Activated T-cell treated with anti-CD3 and anti-CD28 coated beads for 4 hours (primary cell): ENCODE measurements at regions not wholly inside any gene's neighbourhood (a gene's known extent, or its start where the extent isn't known, plus 50 kb on each side); places are given as distances from the start of the nearest gene placed in this dataset.
"Not testable (repeated sequence)": the region's sequence is repeated elsewhere in the genome, so short reads cannot be mapped to it uniquely, and the experiment has no call there.

ENCODE experiments used
- DNase-seq: peaks from one replicate; pipeline ENCODE4 v3.0.0-alpha.2; 2020

DNA sequence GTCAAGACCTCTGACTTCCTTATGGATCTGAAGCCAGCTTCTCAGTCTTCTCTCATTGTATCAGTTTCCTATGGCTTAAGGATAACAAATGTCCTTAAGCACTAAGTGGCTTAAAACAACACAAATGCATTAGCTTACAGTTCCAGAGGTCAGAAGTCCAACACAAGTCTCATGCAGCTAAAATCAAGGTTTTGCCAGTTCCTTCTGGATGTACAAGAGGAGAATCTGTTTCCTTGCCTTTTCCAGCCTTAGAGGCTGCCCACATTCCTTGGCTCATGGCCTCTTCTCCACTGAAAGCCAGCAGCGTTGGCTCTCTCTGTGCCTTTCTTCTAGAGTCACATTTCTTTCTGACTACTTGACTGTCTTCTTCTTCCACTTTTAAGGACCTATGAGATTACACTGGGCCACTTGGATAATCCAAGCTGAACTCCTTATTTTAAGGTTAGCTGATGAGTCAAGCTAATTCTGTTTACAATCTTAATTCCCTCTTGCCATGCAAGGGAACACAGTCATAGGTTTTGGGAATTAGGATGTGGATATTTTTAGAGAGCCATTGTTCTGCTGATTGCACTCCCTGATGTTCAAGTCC, 179.0 kb downstream of the BCAS1 start:
- no peak for DNase-seq

DNA sequence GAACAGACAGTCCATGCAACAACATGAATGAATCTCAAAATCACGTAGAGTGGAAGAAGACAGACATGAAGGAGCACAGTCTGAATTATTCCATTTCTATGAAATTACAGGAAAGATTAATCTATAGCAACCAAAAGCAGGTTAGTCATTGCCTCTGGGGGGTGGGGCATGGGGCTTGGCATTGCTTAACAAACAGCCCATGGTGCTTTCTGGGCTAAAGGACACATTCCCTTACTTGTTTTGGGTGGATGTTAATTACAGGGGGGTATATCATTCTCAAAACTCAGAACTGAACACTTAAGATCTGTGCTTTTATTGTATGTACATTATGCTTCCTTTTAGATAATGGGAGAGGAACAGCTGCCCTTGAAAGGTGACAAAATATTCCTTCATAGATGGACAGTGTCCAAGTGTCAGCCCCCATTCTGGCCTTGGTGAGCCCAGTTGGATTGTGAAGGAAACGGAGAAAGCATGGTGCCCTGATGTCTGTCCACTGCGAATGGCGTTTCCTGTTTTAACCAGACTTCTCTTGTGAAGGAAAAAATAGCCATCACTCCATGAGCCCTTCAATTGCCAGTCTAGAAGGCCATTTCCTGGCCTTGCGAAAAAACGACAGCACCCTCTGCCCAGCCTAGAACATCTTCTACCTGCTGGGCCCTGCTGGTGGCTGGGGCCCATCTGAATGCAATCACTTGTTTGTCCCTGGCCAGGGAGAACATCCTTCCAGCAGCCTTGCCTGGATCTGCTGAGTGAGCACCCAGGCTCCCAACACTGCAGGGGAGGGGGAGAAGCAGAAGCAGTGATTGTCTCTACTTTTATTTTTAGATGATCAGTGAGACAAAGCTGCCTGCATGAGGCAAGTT, 179.7 kb downstream of the BCAS1 start:
- no peak for DNase-seq

DNA sequence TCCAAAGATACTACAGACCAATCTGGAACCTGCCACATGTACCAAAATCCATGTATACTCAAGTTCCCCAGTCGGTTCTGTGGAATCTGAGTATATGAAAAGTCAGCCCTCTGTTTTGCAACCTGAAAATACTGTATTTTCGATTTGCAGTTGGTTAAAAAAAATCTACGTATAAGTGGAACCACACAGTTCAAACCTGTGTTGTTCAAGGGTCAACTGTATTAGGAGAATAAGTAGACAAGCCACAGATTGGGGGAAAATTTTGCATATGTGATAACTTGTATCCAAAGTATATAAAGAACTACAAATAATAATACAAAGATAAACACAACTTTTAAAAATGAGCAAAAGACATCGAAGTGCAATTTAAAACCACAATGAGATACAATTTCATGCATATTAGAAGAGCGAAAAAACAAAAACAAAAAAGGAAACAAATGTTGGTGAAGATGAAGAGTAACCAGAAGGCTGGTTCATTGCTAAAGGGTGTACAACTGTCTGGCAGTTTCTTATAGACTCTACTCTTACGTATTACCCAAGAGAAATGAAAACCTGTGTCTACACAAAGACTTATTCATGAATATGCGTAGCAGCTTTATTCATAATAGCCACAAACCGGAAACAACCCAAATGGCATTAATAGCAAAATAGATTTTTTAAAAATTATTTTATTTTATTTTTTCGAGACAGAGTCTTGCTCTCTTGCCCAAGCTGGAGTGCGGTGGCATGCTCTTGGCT, 180.8 kb downstream of the BCAS1 start:
- DNase-seq: no peak

DNA sequence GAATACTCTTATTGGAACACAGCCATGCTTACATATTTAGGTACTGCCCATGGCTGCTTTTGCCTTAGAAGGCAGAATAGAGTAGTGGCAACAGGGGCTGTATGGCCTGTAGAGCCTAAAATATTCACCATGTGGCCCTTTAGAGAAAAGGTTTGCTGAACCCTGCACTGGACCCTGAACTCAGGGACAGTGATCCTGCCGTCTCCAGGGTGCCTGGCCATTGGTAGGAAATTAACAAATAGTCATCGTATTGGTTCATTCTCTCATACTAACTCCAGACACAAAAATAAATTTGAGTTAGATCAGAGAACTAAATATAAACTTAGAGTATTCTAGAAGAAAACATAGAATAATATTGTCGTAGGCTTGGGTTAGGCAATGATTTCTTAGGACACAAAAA, 181.4 kb downstream of the BCAS1 start:
- DNase-seq: no peak

DNA sequence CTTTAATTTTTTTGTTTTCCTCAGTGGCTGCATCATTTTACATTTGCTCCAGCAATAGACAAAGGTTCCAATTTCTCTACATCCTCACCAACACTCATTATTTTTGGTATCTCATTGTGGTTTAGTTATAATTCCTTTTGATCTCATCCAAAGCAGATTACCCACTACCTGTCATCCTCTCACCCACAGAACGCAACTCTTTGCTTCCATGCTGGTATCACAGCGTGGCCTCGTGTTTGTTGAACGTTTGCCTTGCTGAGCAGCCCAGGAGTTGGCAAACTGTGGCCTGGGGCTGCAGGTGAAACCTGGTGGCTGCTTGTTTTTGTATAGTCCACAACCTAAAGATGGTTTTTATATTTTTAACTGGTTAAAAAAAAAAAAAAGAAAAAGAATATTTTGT, 181.9 kb downstream of the BCAS1 start:
- DNase-seq: no peak

DNA sequence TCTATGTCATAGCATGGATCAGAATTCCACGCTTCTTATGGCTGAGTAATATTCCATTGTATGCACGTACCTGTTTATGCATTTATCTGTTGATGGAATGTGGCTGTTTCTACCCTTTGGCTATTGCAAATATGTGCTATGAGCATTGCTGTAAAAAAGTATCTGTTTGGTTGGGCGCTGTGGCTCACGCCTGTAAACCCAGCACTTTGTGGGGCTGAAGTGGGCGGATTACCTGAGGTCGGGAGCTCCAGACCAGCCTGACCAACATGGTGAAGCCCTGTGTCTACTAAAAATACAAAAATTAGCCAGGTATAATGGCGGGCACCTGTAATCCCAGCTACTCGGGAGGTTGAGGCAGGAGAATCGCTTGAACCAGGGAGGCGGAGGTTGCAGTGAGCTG, 182.4 kb downstream of the BCAS1 start:
- no peak for DNase-seq

DNA sequence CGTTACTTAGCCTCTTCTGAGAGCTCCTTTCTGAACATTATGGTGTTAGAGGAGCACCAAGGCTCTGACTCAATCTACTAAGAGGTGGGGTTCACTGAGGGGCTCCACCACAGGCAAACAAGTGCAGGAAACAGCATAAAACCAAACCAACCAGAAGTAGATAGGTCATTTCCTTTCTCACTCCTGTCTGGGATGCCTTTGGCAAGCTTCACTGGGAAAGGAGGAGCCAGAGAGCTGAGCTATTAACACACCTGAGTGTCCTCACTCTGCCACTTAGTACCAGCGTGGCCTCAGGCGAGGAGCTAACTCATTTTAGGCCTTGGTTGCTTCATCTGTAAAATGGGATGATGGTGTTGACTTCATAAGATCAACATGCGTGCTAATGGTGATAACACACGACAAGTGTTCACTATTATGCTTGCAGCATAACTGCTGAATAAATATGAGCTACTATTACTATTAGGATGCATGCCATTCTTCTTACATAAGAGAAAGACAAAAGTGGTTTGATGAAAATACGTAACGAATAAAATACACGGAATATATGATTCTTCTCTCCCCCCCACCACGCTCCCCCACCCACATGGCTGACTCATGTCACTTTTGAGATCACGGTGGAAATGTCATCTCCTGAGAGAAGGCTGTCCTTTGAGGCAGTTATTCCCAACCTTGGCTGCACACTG, 185.4 kb downstream of the BCAS1 start:
- peak; percentile 58 for DNase-seq

DNA sequence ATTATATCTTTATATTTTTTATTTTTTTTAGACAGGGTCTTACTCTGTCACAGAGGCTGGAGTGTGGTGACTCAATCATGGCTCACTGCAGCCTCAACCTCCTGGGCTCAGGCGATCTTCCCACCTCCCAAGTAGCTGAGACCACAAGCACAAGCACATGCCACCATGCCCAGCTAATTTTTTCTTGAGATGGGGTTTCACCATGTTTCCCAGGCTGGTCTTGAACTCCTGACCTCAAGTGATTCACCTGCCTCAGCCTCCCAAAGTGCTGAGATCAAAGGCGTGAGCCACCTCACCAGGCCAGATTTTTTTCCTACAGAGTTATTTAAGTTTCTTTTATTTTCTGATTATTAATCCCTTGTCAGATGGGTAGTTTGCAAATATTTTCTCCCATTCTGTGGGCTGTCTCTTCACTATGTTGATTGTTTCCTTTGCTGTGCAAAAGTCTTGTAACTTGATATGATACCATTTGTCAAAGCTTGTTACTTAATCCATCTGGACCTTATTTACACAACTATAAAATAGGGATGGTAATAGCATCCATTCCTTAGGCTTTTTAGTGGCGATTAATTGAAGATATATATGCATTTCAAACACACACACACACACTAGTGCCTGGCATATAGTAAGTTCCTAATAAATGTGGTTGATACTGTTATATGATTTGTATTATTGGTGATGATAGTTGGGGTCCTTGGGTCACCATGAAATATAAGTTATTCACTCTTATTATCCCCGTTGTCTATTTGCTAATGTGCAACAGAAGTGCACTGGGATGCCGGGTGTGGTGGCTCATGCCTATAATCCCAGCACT, 187.1 kb downstream of the BCAS1 start:
- no peak for DNase-seq

DNA sequence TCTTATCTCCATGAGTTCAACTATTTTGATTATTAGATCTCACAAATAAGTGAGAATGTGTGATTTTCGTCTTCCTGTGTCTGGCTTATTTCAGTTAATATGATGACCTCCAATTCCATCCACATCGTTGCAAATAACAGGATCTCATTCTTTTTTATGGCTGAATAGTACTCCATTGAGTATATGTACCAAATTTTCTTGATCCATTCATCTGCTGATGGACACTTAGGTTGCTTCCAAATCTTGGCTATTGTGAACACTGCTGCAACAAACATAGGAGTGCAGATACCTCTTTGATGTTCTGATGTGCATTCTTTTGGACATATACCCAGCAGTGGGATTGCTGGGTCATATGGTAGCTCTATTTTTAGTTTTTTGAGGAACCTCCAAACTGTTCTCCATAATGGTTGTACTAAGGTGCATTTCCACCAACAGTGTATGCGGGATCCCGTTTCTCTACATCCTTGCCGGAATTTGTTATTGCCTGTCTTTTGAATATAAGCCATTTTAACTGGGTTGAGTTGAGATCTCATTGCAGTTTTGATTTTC, 187.9 kb downstream of the BCAS1 start:
- not testable (repeated sequence) for DNase-seq

DNA sequence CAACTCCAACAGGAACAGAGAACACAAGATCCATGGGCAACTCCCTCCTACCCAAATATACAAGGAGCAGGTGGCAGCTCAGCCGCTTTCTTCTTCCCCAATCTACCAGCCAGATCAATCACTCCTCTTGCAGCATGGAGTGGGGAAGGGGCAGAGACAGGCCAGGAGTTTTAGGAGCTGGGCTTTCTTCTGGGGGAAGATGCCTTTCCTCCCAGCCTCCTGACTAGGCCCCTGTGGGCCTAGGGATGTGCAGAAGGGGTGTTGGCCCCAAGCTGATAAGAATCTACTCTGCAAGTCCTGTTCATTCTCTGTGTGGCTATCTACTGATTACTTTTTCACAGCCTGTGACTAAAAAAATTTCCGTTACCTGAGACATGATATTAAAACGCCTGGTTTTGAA, 189.0 kb downstream of the BCAS1 start:
- no peak for DNase-seq

DNA sequence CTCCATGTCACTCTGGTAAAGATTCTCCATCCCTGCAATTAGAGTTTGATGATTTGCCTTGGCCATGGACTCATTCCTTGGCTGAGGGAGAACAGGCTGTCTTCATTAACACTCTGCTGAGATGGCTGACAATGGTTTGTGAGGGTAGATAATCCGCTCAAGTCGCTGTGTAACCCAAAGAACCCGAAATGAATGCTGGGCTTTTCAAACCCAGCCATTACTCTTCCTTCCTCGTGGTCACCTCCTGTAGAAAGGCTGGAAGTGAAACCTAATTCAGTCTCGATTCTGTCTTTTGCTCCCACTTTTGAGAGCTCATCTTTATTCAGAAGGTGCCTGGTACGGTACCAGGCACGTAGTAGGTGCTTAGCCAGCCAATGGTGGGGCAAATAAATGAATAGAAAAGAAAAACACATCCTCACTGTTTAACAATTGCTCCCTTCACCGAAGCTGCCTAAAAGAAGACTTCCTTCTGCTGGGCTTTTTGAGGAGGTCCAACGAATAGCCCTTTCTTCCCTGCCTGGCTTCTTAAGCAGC, 190.2 kb downstream of the BCAS1 start:
- no peak for DNase-seq

DNA sequence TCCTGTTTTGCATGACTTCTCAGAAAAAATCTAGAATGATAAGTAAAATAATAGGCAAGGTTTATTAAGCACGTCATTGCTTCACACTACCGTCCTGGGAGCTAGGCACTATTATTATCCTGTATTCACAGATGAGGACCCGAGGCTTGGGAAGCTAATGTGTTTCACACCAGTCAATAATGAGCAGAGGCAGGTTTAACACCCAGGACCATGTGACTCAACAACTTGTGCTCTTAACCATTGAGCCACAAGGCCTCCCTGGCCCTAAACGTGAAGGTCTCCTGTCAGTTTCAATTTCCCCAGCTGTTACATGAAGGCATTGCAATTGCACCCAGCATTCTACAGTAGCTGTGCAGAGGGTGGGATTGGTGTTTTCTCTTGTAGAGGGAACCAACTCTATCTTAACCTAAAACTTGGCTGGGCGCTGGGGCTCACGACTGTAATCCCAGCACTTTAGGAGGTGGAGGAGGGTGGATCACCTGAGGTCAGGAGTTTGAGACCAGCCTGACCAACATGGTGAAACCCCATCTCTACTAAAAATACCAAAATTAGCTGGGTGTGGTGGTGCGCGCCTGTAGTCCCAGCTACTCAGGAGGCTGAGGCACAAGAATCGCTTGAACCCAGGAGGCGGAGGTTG, 191.2 kb downstream of the BCAS1 start:
- no peak for DNase-seq

DNA sequence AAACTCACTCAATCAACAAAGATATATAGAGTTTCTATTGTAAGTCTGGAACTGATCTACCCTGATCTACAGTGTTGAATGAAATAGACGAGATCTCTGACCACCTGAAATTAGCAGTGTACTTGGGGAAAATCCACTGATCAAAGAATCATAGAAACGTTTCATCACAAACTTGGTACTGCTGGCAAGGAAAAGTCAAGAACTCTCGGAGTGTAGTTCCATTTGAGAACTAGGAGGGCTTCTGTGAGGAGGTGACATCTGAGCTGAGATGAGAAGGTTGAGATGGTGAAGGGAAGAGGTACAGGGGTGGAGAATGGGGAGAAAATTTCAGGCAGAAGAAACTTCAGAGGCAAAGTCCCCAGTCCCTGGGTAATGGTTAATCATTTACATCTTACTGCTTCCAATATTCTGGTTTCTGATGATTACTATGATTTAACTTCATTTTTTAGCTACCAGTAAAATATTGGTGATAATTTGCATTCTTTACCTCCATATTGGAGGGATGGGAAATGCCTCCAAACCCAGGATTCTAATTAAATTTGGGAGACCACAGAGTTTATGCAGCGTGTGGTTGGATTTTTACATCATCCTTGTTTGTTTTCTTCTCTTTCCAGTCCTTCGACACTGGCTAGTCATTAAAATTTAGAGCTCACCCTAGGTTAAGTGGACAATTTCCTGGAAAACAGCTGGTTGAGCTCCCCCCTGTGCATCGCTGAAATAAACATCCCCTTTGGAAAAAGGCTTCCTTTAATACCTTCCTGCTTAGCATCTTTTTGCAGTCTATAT, 191.9 kb downstream of the BCAS1 start:
- DNase-seq: no peak

DNA sequence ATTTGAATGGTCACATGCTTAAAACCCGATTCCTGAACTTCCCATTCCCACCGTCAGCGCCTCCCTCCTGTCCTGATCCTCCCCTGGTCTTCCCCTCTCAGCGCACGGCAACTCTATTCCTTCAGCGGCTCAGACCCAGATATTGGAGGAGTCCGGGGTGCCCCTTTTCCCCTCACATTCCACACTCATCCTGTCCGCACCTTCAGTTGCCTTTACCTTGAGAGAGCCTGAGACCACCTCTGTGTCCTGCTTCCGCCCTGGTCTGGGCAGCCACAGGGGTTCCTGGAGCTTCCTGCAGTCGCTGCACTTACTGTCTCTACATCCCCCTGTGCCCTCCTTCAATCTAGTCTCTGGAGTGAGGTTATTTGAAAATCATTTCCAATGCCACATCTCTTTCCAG, 193.4 kb downstream of the BCAS1 start:
- no peak for DNase-seq

DNA sequence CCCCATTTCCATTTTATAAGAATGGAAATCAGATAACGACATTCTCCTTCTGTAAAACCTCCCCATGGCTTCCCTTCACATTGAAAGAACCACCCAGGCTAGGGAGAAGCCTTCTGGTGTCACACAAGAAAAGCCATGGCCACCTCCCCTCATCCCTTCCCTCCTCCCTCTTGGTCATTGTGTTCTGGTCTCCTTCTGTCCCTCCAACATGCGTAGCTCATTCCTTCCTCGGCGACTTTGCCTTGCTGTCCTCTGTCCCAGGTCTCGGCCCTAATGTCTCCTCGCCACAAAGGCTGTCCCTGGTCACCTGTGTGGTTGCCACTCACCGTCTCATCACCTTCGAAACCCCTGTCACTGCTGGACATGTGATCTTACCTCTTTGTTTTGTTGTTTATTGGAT, 193.9 kb downstream of the BCAS1 start:
- DNase-seq: no peak

DNA sequence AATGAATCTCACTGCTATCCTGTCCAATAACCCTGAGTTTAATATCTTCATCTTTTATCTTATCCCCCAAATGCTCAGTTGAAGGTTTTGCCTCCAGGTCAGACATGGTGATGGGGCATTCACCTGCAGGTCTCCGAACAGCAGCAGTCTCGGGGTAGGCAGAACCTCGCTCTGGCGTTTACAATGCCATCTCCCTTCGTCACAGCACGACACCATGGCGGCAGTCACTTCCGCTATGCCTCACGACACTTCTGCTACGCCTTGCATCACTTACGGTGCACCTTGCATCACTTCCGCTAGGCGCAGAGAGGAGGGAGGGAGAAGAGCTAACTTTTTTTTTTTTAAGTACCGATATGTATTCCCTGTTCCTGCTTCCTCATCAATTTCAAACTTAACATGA, 194.9 kb downstream of the BCAS1 start:
- DNase-seq: no peak

DNA sequence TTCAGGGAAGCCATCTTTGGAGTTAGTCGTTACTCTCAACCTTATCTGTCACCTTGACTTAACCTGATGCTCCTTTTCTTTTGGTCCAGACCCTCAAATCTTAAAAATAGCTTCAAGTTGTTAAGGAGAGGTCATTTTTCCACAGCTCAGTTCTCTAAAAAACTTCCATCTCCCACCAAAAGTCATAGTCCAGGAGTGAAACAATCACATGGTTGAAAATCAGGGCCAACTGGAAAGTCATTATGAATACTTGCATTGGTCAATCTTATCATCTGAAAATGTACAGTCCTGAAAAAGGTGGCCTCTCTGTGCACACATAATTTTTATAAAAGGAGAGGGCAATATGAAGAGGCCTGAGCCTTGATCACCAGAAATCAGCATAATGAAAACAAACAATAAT, 195.7 kb downstream of the BCAS1 start:
- no peak for DNase-seq

DNA sequence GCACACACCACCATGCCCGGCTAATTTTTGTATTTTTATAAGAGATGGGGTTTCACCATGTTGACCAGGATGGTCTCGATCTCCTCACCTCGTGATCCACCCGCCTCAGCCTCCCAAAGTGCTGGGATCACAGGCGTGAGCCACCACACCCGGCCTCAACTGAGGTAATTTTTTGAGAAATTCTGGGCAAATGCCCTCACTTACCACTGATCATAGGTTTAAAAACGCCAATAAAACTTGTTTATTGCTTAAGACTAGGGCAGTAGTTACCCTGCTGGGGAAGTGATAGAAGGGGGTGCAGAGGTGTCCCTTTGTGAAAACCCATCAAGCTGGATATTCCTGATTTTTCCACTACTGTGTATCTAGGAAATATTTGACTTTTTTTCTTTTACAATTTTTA, 196.3 kb downstream of the BCAS1 start:
- DNase-seq: no peak

DNA sequence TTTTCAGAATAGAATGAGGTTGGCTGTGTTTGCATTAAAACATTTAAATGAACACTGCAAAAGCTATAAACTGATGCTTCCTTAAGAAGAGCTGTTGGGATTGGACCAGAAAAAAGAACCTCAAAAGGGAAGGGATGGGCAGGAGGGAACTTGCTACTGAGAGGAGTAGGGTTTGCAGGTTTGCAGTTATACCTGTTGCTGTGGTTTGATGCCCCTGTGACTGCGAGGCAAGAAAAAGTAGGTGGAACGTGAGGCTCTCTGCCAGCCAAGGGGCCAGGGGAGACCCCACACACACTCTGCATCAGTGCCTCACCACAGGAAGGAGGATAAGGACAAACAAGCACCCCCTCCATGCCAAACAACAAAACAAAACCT, 197.2 kb downstream of the BCAS1 start:
- DNase-seq: no peak

DNA sequence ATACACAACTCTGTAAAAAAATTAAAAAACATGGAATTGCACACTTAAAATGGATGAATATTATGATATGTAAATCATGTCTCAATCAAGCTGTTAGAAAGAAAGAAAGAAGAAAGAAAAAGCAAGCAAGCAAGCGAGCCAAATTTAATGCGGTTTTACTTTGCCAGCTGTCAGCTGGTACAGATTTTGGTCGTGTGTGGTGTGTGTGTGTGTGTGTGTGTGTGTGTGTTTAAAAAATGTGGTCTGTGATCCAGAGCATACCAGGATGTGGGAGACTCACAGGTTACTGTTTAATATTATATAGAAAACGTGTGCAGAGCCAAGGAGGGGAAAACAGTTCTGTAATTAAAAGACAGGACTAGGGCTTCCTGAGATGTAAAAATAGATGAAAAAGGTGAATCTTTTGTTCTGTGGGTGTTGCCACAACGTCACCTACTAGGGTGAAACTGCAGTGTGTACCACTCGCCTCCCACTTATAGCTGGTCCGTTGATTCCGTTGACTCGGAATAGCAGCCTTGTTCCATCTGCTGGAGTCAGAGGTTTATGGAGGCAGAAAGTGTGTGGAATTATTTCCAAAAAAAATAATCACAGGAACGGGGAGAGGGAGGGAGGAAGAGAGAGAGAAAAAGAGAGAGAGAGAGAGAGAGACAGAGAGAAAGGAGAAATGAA, 197.7 kb downstream of the BCAS1 start:
- DNase-seq: peak; percentile 35
